ENCODE measurements at regions not wholly inside any gene's neighbourhood (a gene's known extent, or its start where the extent isn't known, plus 50 kb on each side); places are given as distances from the start of the nearest gene placed in this dataset.

GRCh38 chr14:94914191-94914590 lies 144.3 kb upstream of the GSC start:
- no peak for TF ChIP-seq CTCF (IDR thresholded peaks at IDR 0.05)
- no peak for TF ChIP-seq POLR2AphosphoS5 (IDR thresholded peaks at IDR 0.05)
